ENCODE measurements at regions not wholly inside any gene's neighbourhood (a gene's known extent, or its start where the extent isn't known, plus 50 kb on each side); places are given as distances from the start of the nearest gene placed in this dataset.

- Histone ChIP-seq H3K27ac (no peak overlapping the region), H3K4me1 (no peaks in the 10 kb centered on the region), H3K36me3 (no peaks in the 10 kb centered on the region), H3K27me3 (no peaks in the 10 kb centered on the region), H3K4me3 (no peak overlapping the region), H3K9me3 (no peaks in the 10 kb centered on the region)
- DNase-seq (no peak), ATAC-seq (no peak), FAIRE-seq (no peak)
- no peak for TF ChIP-seq CTCF (IDR thresholded peaks at IDR 0.05)
- 72 to 79% methylated on average over 1 of the region's 1 CpG for WGBS, 2 donors
- intact Hi-C loops (cut with DNase I), result no loop called here
Measured at GRCh38 chr10:33955676-33956075, 621.2 kb upstream of the NRP1 start.

- 87 to 92% methylated on average over 8 of the region's 8 CpGs for WGBS, 2 donors
- ATAC-seq (no peak), FAIRE-seq (no peak), DNase-seq (no peak)
- Histone ChIP-seq H3K4me1 (no peaks in the 10 kb centered on the region), H3K27me3 (no peaks in the 10 kb centered on the region), H3K27ac (no peak overlapping the region), H3K9me3 (no peaks in the 10 kb centered on the region), H3K4me3 (no peak overlapping the region), H3K36me3 (no peaks in the 10 kb centered on the region)
- no peak for TF ChIP-seq CTCF (IDR thresholded peaks at IDR 0.05)
- intact Hi-C loops (cut with DNase I), result no loop called here
Measured at GRCh38 chr10:33952692-33953360, 618.4 kb upstream of the NRP1 start.

GRCh38 chr10:33950206-33950605, 615.7 kb upstream of the NRP1 start:
- Histone ChIP-seq H3K27ac (no peak overlapping the region), H3K27me3 (no peaks in the 10 kb centered on the region), H3K9me3 (no peaks in the 10 kb centered on the region), H3K4me3 (no peak overlapping the region), H3K36me3 (no peaks in the 10 kb centered on the region), H3K4me1 (no peaks in the 10 kb centered on the region)
- ATAC-seq (no peak), DNase-seq (no peak), FAIRE-seq (no peak)
- intact Hi-C loops (cut with DNase I), result no loop called here
- TF ChIP-seq CTCF (IDR thresholded peaks at IDR 0.05), result no peak
- WGBS, 2 donors, result 86 to 90% methylated on average over 1 of the region's 1 CpG

GRCh38 chr10:33947544-33947943, 613.1 kb upstream of the NRP1 start:
- intact Hi-C loops (cut with DNase I), result no loop called here
- no peak for TF ChIP-seq CTCF (IDR thresholded peaks at IDR 0.05)
- 63 to 68% methylated on average over 5 of the region's 5 CpGs for WGBS, 2 donors
- Histone ChIP-seq H3K4me1 (no peaks in the 10 kb centered on the region), H3K27me3 (no peaks in the 10 kb centered on the region), H3K4me3 (no peak overlapping the region), H3K27ac (no peak overlapping the region), H3K36me3 (no peaks in the 10 kb centered on the region), H3K9me3 (no peaks in the 10 kb centered on the region)
- DNase-seq (no peak), ATAC-seq (no peak), FAIRE-seq (no peak)

- no peak for ATAC-seq
Measured at GRCh38 chr10:33945051-33945450, 610.6 kb upstream of the NRP1 start.

More at GRCh38 chr10:33945051-33945450, 610.6 kb upstream of the NRP1 start:
- 59 to 81% methylated on average over 1 of the region's 1 CpG for WGBS, 2 donors
- Histone ChIP-seq H3K27ac (no peak overlapping the region), H3K9me3 (no peaks in the 10 kb centered on the region), H3K36me3 (no peaks in the 10 kb centered on the region), H3K4me1 (no peaks in the 10 kb centered on the region), H3K27me3 (no peaks in the 10 kb centered on the region), H3K4me3 (no peak overlapping the region)
- intact Hi-C loops (cut with DNase I), result no loop called here
- no peak for FAIRE-seq
- TF ChIP-seq CTCF (IDR thresholded peaks at IDR 0.05), result no peak
- DNase-seq, result no peak
